PC-9 (cell line): ENCODE measurements at regions not wholly inside any gene's neighbourhood (a gene's known extent, or its start where the extent isn't known, plus 50 kb on each side); places are given as distances from the start of the nearest gene placed in this dataset.

Experiments used
- EZH2 ChIP-seq: fragments of 200-600 bp; sonication (generic); IDR thresholded peaks from 2 replicates; pipeline ENCODE4 v1.8.0; 2017; ENCODE audit warnings: antibody characterized with exemption, low read depth
- TF ChIP-seq, protein P1 (sequence below): fragments of 200-600 bp; sonication (generic); conservative IDR thresholded peaks from 2 replicates; pipeline ENCODE4 v1.6.1; 2017; ENCODE audit warnings: mixed run types, antibody characterized with exemption, mild to moderate bottlenecking, moderate library complexity

GRCh38 chr1:216952864-216953263 lies 229.6 kb upstream of the ESRRG start:
- TF ChIP-seq, protein P1, sequence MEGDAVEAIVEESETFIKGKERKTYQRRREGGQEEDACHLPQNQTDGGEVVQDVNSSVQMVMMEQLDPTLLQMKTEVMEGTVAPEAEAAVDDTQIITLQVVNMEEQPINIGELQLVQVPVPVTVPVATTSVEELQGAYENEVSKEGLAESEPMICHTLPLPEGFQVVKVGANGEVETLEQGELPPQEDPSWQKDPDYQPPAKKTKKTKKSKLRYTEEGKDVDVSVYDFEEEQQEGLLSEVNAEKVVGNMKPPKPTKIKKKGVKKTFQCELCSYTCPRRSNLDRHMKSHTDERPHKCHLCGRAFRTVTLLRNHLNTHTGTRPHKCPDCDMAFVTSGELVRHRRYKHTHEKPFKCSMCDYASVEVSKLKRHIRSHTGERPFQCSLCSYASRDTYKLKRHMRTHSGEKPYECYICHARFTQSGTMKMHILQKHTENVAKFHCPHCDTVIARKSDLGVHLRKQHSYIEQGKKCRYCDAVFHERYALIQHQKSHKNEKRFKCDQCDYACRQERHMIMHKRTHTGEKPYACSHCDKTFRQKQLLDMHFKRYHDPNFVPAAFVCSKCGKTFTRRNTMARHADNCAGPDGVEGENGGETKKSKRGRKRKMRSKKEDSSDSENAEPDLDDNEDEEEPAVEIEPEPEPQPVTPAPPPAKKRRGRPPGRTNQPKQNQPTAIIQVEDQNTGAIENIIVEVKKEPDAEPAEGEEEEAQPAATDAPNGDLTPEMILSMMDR: no peak
- TF ChIP-seq EZH2: no peak
